ENCODE measurements at regions not wholly inside any gene's neighbourhood (a gene's known extent, or its start where the extent isn't known, plus 50 kb on each side); places are given as distances from the start of the nearest gene placed in this dataset.
A peak's percentile ranks its signal among the peaks of the same experiment; 100 is the strongest.

- no peaks in the 10 kb centered on the region for H3K27me3 ChIP-seq
- no peaks in the 10 kb centered on the region for H3K36me3 ChIP-seq
- no peak overlapping the region for H3K4me3 ChIP-seq
- intact Hi-C loops (cut with DNase I): no loop called here
- TF ChIP-seq POLR2A (IDR thresholded peaks at IDR 0.05) (no peak), EP300 (IDR thresholded peaks at IDR 0.05) (no peak), POLR2AphosphoS5 (IDR thresholded peaks at IDR 0.05) (no peak), CTCF (IDR thresholded peaks at IDR 0.05) (no peak)
- H3K4me1 ChIP-seq: no peaks in the 10 kb centered on the region
- H3K9me3 ChIP-seq: no peaks in the 10 kb centered on the region
- no peak for DNase-seq
- H3K27ac ChIP-seq: no peak overlapping the region
Measured at GRCh38 chrY:8494396-8494795, 842.9 kb upstream of the TSPY4 start.

- no peak for TF ChIP-seq EP300 (IDR thresholded peaks at IDR 0.05)
- no peak for TF ChIP-seq CTCF (IDR thresholded peaks at IDR 0.05)
- TF ChIP-seq POLR2A (IDR thresholded peaks at IDR 0.05): no peak
- no peak for TF ChIP-seq POLR2AphosphoS5 (IDR thresholded peaks at IDR 0.05)
- Histone ChIP-seq H3K36me3 (no peaks in the 10 kb centered on the region), H3K27me3 (no peaks in the 10 kb centered on the region), H3K9me3 (no peaks in the 10 kb centered on the region), H3K4me1 (no peaks in the 10 kb centered on the region), H3K4me3 (no peak overlapping the region), H3K27ac (no peak overlapping the region)
- intact Hi-C loops (cut with DNase I): no loop called here
- no peak for DNase-seq
- WGBS, 2 donors: 55 to 90% methylated on average over 2 of the region's 2 CpGs
Measured at GRCh38 chrY:8495243-8495642, 842.0 kb upstream of the TSPY4 start.

- no peaks in the 10 kb centered on the region for H3K36me3 ChIP-seq
- TF ChIP-seq POLR2A (IDR thresholded peaks at IDR 0.05): no peak
- TF ChIP-seq CTCF (IDR thresholded peaks at IDR 0.05): no peak
- TF ChIP-seq EP300 (IDR thresholded peaks at IDR 0.05): no peak
- TF ChIP-seq POLR2AphosphoS5 (IDR thresholded peaks at IDR 0.05): no peak
- H3K9me3 ChIP-seq: no peaks in the 10 kb centered on the region
- no peak for DNase-seq
- H3K27me3 ChIP-seq: no peaks in the 10 kb centered on the region
- H3K27ac ChIP-seq: no peak overlapping the region
- H3K4me1 ChIP-seq: no peaks in the 10 kb centered on the region
- intact Hi-C loops (cut with DNase I): no loop called here
- 68 to 85% methylated on average over 3 of the region's 3 CpGs for WGBS, 2 donors
- H3K4me3 ChIP-seq: no peak overlapping the region
Measured at GRCh38 chrY:8500888-8501287, 836.4 kb upstream of the TSPY4 start.

GRCh38 chrY:8533468-8533867, 803.8 kb upstream of the TSPY4 start:
- TF ChIP-seq POLR2A (IDR thresholded peaks at IDR 0.05) (no peak), EP300 (IDR thresholded peaks at IDR 0.05) (peak in 1 of 4 donors; percentile 32), POLR2AphosphoS5 (IDR thresholded peaks at IDR 0.05) (peak in 2 of 4 donors; percentile 88 to 89)
- no peaks in the 10 kb centered on the region for H3K9me3 ChIP-seq
- intact Hi-C loops (cut with DNase I): no loop called here
- no peak for DNase-seq
- no peaks in the 10 kb centered on the region for H3K27me3 ChIP-seq
- H3K4me3 ChIP-seq: no peak overlapping the region
- WGBS, 2 donors: 47 to 64% methylated on average over 1 of the region's 1 CpG
- peaks cover 0 to 4% (median 0%) of the 10 kb centered on the region in 4 donors for H3K4me1 ChIP-seq
- no peaks in the 10 kb centered on the region for H3K36me3 ChIP-seq
- no peak overlapping the region for H3K27ac ChIP-seq

GRCh38 chrY:8535704-8536103, 801.6 kb upstream of the TSPY4 start:
- peaks cover 0 to 4% (median 0%) of the 10 kb centered on the region in 4 donors for H3K4me1 ChIP-seq
- TF ChIP-seq POLR2AphosphoS5 (IDR thresholded peaks at IDR 0.05) (no peak), CTCF (IDR thresholded peaks at IDR 0.05) (no peak), EP300 (IDR thresholded peaks at IDR 0.05) (no peak), POLR2A (IDR thresholded peaks at IDR 0.05) (no peak)
- 64 to 95% methylated on average over 6 of the region's 6 CpGs for WGBS, 2 donors
- no peak overlapping the region for H3K4me3 ChIP-seq
- no peaks in the 10 kb centered on the region for H3K9me3 ChIP-seq
- intact Hi-C loops (cut with DNase I): no loop called here
- no peak overlapping the region for H3K27ac ChIP-seq
- no peak for DNase-seq
- no peaks in the 10 kb centered on the region for H3K27me3 ChIP-seq
- no peaks in the 10 kb centered on the region for H3K36me3 ChIP-seq

All from sigmoid colon (tissue), 6 donors.